ENCODE measurements at regions not wholly inside any gene's neighbourhood (a gene's known extent, or its start where the extent isn't known, plus 50 kb on each side); places are given as distances from the start of the nearest gene placed in this dataset.
"Not testable (repeated sequence)": the region's sequence is repeated elsewhere in the genome, so short reads cannot be mapped to it uniquely, and the experiment has no call there.

- no peak for DNase-seq
These were observed 101.8 kb upstream of the CADM1 start for GRCh38 chr11:115605871-115606497.

GRCh38 chr11:115605397-115605796 is 101.2 kb upstream of the CADM1 start:
- DNase-seq: not testable (repeated sequence)

GRCh38 chr11:115599125-115599524 is 94.9 kb upstream of the CADM1 start:
- no peak for DNase-seq

- no peak for DNase-seq
These were observed 94.2 kb upstream of the CADM1 start for GRCh38 chr11:115598257-115598901.

GRCh38 chr11:115591380-115591779 is 87.2 kb upstream of the CADM1 start:
- DNase-seq: no peak

- no peak for DNase-seq
These were observed 86.0 kb upstream of the CADM1 start for GRCh38 chr11:115590254-115590653.

- DNase-seq: no peak
These were observed 83.6 kb upstream of the CADM1 start for GRCh38 chr11:115587718-115588342.

- DNase-seq: no peak
These were observed 81.3 kb upstream of the CADM1 start for GRCh38 chr11:115585361-115586024.

GRCh38 chr11:115581871-115582639 is 77.8 kb upstream of the CADM1 start:
- no peak for DNase-seq

- no peak for DNase-seq
These were observed 76.9 kb upstream of the CADM1 start for GRCh38 chr11:115580927-115581680.

GRCh38 chr11:115580416-115580815 is 76.2 kb upstream of the CADM1 start:
- no peak for DNase-seq

- no peak for DNase-seq
These were observed 75.1 kb upstream of the CADM1 start for GRCh38 chr11:115579181-115579825.

- DNase-seq: no peak
These were observed 74.1 kb upstream of the CADM1 start for GRCh38 chr11:115578275-115578674.

- no peak for DNase-seq
These were observed 73.5 kb upstream of the CADM1 start for GRCh38 chr11:115577701-115578100.

GRCh38 chr11:115576606-115577380 is 72.6 kb upstream of the CADM1 start:
- DNase-seq: no peak

- DNase-seq: no peak
These were observed 68.3 kb upstream of the CADM1 start for GRCh38 chr11:115572551-115572950.

- DNase-seq: no peak
These were observed 62.1 kb upstream of the CADM1 start for GRCh38 chr11:115566180-115566764.

- DNase-seq: no peak
These were observed 60.6 kb upstream of the CADM1 start for GRCh38 chr11:115564851-115565250.

- DNase-seq: no peak
These were observed 56.9 kb upstream of the CADM1 start for GRCh38 chr11:115561116-115561515.

GRCh38 chr11:115558635-115559034 is 54.4 kb upstream of the CADM1 start:
- DNase-seq: no peak
